ENCODE measurements at regions not wholly inside any gene's neighbourhood (a gene's known extent, or its start where the extent isn't known, plus 50 kb on each side); places are given as distances from the start of the nearest gene placed in this dataset.

DNA sequence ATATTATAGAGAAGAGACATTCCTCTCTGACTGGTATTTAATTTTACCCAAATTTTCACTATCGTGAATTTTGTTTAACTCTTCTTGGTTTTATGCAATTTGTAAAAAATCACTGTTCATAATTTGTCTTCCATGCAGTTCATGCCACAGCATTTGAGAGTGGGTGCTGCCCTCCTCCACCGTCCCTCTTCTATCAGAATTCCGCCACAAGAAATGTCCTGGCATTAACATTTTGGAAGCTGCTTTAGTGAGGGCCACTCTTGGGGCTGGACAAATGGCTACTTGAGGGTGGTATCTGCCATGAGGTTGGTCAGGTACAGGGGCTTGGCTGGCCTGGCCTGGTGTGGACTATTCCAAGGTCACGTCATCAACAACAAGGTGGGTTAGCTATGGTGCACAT, 68.3 kb upstream of the CLDN5 start:
- Histone ChIP-seq H2AFZ (ENCODE audit: low read length) (no peak overlapping the region), H3K36me3 (ENCODE audit: low read depth, low read length) (no peaks in the 10 kb centered on the region), H3K9me3 (ENCODE audit: low read length) (no peaks in the 10 kb centered on the region), H4K20me1 (ENCODE audit: low read length) (no peaks in the 10 kb centered on the region), H3K27me3 (ENCODE audit: low read length) (no peaks in the 10 kb centered on the region), H3K79me2 (ENCODE audit: low read length) (no peaks in the 10 kb centered on the region), H3F3A (ENCODE audit: low read length, unreplicated experiment) (no peaks in the 10 kb centered on the region), H3K9ac (ENCODE audit: low read length) (no peak overlapping the region), H3K9me2 (replicated peaks; ENCODE audit: low read length) (no peaks in the 10 kb centered on the region), H3K27ac (ENCODE audit: low read length) (no peak overlapping the region), H3K4me1 (ENCODE audit: insufficient read depth, low read length) (0 out of 2 replicates have a peak, but pooled peaks cover 2% of the 10 kb centered on the region), H3K4me3 (ENCODE audit: low read length) (no peak overlapping the region), H3K4me2 (ENCODE audit: low read length) (no peak overlapping the region)
- CTCF ChIA-PET: no interaction called here
- intact Hi-C loops (cut with micrococcal nuclease): no loop called here
- no peak for ATAC-seq
- DNase-seq: no peak
- no peak for TF ChIP-seq EZH2phosphoT487 (IDR thresholded peaks at IDR 0.05; ENCODE audit: borderline replicate concordance, low read length)
- TF ChIP-seq, protein P1, sequence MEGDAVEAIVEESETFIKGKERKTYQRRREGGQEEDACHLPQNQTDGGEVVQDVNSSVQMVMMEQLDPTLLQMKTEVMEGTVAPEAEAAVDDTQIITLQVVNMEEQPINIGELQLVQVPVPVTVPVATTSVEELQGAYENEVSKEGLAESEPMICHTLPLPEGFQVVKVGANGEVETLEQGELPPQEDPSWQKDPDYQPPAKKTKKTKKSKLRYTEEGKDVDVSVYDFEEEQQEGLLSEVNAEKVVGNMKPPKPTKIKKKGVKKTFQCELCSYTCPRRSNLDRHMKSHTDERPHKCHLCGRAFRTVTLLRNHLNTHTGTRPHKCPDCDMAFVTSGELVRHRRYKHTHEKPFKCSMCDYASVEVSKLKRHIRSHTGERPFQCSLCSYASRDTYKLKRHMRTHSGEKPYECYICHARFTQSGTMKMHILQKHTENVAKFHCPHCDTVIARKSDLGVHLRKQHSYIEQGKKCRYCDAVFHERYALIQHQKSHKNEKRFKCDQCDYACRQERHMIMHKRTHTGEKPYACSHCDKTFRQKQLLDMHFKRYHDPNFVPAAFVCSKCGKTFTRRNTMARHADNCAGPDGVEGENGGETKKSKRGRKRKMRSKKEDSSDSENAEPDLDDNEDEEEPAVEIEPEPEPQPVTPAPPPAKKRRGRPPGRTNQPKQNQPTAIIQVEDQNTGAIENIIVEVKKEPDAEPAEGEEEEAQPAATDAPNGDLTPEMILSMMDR (conservative IDR thresholded peaks at IDR 0.05; ENCODE audit: low read depth, low read length): no peak
- no peak for TF ChIP-seq EZH2 (IDR thresholded peaks at IDR 0.05; ENCODE audit: low read length, unreplicated experiment)
- POLR2A ChIA-PET (ENCODE audit: unreplicated experiment): no interaction called here
- no TSS peak for BruUV-seq (replicated peaks)

- no peaks in the 10 kb centered on the region for H3K9me2 ChIP-seq (replicated peaks; ENCODE audit: low read length)
- H3K9ac ChIP-seq (ENCODE audit: low read length): no peak overlapping the region
- no peak overlapping the region for H2AFZ ChIP-seq (ENCODE audit: low read length)
- H3K36me3 ChIP-seq (ENCODE audit: low read depth, low read length): no peaks in the 10 kb centered on the region
- no peaks in the 10 kb centered on the region for H4K20me1 ChIP-seq (ENCODE audit: low read length)
- TF ChIP-seq EZH2phosphoT487 (IDR thresholded peaks at IDR 0.05; ENCODE audit: borderline replicate concordance, low read length) (no peak), EZH2 (IDR thresholded peaks at IDR 0.05; ENCODE audit: low read length, unreplicated experiment) (no peak)
- TF ChIP-seq, protein P1 (conservative IDR thresholded peaks at IDR 0.05; ENCODE audit: low read depth, low read length): no peak
- no peak overlapping the region for H3K4me3 ChIP-seq (ENCODE audit: low read length)
- POLR2A ChIA-PET (ENCODE audit: unreplicated experiment): no interaction called here
- peaks cover 17% of the 10 kb centered on the region for H3K4me1 ChIP-seq (ENCODE audit: insufficient read depth, low read length)
- H3K27me3 ChIP-seq (ENCODE audit: low read length): no peaks in the 10 kb centered on the region
- no peak for DNase-seq
- H3K4me2 ChIP-seq (ENCODE audit: low read length): no peak overlapping the region
- H3K9me3 ChIP-seq (ENCODE audit: low read length): no peaks in the 10 kb centered on the region
- no peak for ATAC-seq
- CTCF ChIA-PET: no interaction called here
- H3K27ac ChIP-seq (ENCODE audit: low read length): no peak overlapping the region
- BruUV-seq (replicated peaks): no TSS peak
- no peaks in the 10 kb centered on the region for H3K79me2 ChIP-seq (ENCODE audit: low read length)
- intact Hi-C loops (cut with micrococcal nuclease): no loop called here
- H3F3A ChIP-seq (ENCODE audit: low read length, unreplicated experiment): no peaks in the 10 kb centered on the region
Measured at GRCh38 chr22:19593991-19594569, 69.9 kb upstream of the CLDN5 start.

- POLR2A ChIA-PET (ENCODE audit: unreplicated experiment): no interaction called here
- DNase-seq: no peak
- Histone ChIP-seq H3K9ac (ENCODE audit: low read length) (no peak overlapping the region), H3K4me1 (ENCODE audit: insufficient read depth, low read length) (peaks cover 28% of the 10 kb centered on the region), H3F3A (ENCODE audit: low read length, unreplicated experiment) (no peaks in the 10 kb centered on the region), H3K79me2 (ENCODE audit: low read length) (no peaks in the 10 kb centered on the region), H4K20me1 (ENCODE audit: low read length) (no peaks in the 10 kb centered on the region), H3K4me2 (ENCODE audit: low read length) (no peak overlapping the region), H3K9me3 (ENCODE audit: low read length) (no peaks in the 10 kb centered on the region), H3K27ac (ENCODE audit: low read length) (no peak overlapping the region), H3K27me3 (ENCODE audit: low read length) (no peaks in the 10 kb centered on the region), H2AFZ (ENCODE audit: low read length) (no peak overlapping the region), H3K4me3 (ENCODE audit: low read length) (no peak overlapping the region), H3K9me2 (replicated peaks; ENCODE audit: low read length) (no peaks in the 10 kb centered on the region), H3K36me3 (ENCODE audit: low read depth, low read length) (no peaks in the 10 kb centered on the region)
- TF ChIP-seq, protein P1 (conservative IDR thresholded peaks at IDR 0.05; ENCODE audit: low read depth, low read length): no peak
- TF ChIP-seq EZH2phosphoT487 (IDR thresholded peaks at IDR 0.05; ENCODE audit: borderline replicate concordance, low read length) (no peak), EZH2 (IDR thresholded peaks at IDR 0.05; ENCODE audit: low read length, unreplicated experiment) (no peak)
- CTCF ChIA-PET: no interaction called here
- ATAC-seq: no peak
- no TSS peak for BruUV-seq (replicated peaks)
- intact Hi-C loops (cut with micrococcal nuclease): no loop called here
Measured at GRCh38 chr22:19595532-19595931, 71.3 kb upstream of the CLDN5 start.
